HG03469 (cell line): ENCODE measurements at regions not wholly inside any gene's neighbourhood (a gene's known extent, or its start where the extent isn't known, plus 50 kb on each side); places are given as distances from the start of the nearest gene placed in this dataset.
"Not testable (repeated sequence)": the region's sequence is repeated elsewhere in the genome, so short reads cannot be mapped to it uniquely, and the experiment has no call there.

Source experiments
- ATAC-seq: cut with Tn5 transposase; IDR thresholded peaks from one replicate; pipeline ENCODE4 v1.9.1; 2021; ENCODE audit warnings: mild to moderate bottlenecking, moderate library complexity, moderate number of reproducible peaks; ENCODE audit not compliant: unreplicated experiment

- ATAC-seq: no peak
These were observed 1575.9 kb downstream of the EFNA5 start for GRCh38 chr5:106094839-106095238.

- ATAC-seq: no peak
These were observed 1576.5 kb downstream of the EFNA5 start for GRCh38 chr5:106094204-106094607.

- no peak for ATAC-seq
These were observed 1577.6 kb downstream of the EFNA5 start for GRCh38 chr5:106093134-106093533.

GRCh38 chr5:106092455-106092854 is 1578.3 kb downstream of the EFNA5 start:
- ATAC-seq: no peak

GRCh38 chr5:106089073-106089472 is 1581.7 kb downstream of the EFNA5 start:
- no peak for ATAC-seq

GRCh38 chr5:106088462-106088861 is 1582.3 kb downstream of the EFNA5 start:
- ATAC-seq: no peak

- no peak for ATAC-seq
These were observed 1584.4 kb downstream of the EFNA5 start for GRCh38 chr5:106086352-106086751.

- no peak for ATAC-seq
These were observed 1585.2 kb downstream of the EFNA5 start for GRCh38 chr5:106085556-106085955.

GRCh38 chr5:106085136-106085535 is 1585.6 kb downstream of the EFNA5 start:
- no peak for ATAC-seq

GRCh38 chr5:106080535-106080934 is 1590.2 kb downstream of the EFNA5 start:
- ATAC-seq: no peak

GRCh38 chr5:106076655-106077054 is 1594.1 kb downstream of the EFNA5 start:
- no peak for ATAC-seq

- ATAC-seq: no peak
These were observed 1598.5 kb downstream of the EFNA5 start for GRCh38 chr5:106072208-106072607.

GRCh38 chr5:106047341-106047740 is 1623.4 kb downstream of the EFNA5 start:
- no peak for ATAC-seq

GRCh38 chr5:106032069-106032468 is 1638.7 kb downstream of the EFNA5 start:
- ATAC-seq: not testable (repeated sequence)

GRCh38 chr5:106028314-106028713 is 1642.4 kb downstream of the EFNA5 start:
- ATAC-seq: no peak

GRCh38 chr5:106020894-106021293 is 1649.8 kb downstream of the EFNA5 start:
- no peak for ATAC-seq

- ATAC-seq: no peak
These were observed 1651.5 kb downstream of the EFNA5 start for GRCh38 chr5:106019261-106019660.

- no peak for ATAC-seq
These were observed 1653.4 kb downstream of the EFNA5 start for GRCh38 chr5:106017243-106017857.

- no peak for ATAC-seq
These were observed 1656.5 kb downstream of the EFNA5 start for GRCh38 chr5:106014262-106014661.

- no peak for ATAC-seq
These were observed 1664.5 kb downstream of the EFNA5 start for GRCh38 chr5:106006242-106006641.

GRCh38 chr5:105998991-105999390 is 1671.7 kb downstream of the EFNA5 start:
- ATAC-seq: not testable (repeated sequence)

- ATAC-seq: no peak
These were observed 1677.7 kb downstream of the EFNA5 start for GRCh38 chr5:105993027-105993426.

- no peak for ATAC-seq
These were observed 1688.2 kb downstream of the EFNA5 start for GRCh38 chr5:105982526-105982925.
